ENCODE measurements at regions not wholly inside any gene's neighbourhood (a gene's known extent, or its start where the extent isn't known, plus 50 kb on each side); places are given as distances from the start of the nearest gene placed in this dataset.

DNA sequence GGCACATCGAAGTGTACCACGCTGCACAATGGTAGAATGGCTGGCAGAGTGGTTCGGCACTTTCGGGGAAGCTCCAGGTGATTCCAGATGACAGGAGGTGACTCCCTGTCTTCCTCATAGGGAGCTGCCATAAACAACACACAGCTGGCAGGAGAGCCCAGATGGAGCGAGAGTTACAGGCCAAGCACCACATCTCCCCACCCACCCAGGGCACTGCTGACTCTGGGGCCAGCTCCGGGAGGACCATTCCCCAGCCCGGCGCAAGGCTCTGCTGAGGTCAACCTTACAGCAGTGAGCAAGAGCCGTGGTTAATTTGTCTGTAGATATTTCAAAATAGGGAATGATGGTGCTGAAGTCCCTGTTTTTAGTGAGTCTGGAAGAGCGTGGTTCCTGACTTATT lies 78.8 kb upstream of the HMGXB4 start:
- Histone ChIP-seq H3K27me3 (ENCODE audit: insufficient read depth) (no peaks in the 10 kb centered on the region; the same call in 1 of the 2 replicates), H4K20me1 (ENCODE audit: insufficient read depth) (no peaks in the 10 kb centered on the region), H2AFZ (ENCODE audit: low read depth) (no peak overlapping the region), H3K36me3 (replicated peaks in 1 of 2; ENCODE audit: control insufficient read depth in 1 of 2, insufficient read depth in 2 of 2, low read length in 1 of 2) (no peaks in the 10 kb centered on the region), H3K9me3 (no peaks in the 10 kb centered on the region), H3K4me2 (no peak overlapping the region), H3K9ac (no peak overlapping the region), H3K4me3 (ENCODE audit: low read depth in 2 of 2, low read length in 1 of 2) (no peak overlapping the region), H3K9me2 (no peaks in the 10 kb centered on the region), H3K79me2 (ENCODE audit: insufficient read depth) (no peaks in the 10 kb centered on the region), H3K4me1 (ENCODE audit: control insufficient read depth in 1 of 2, insufficient read depth in 2 of 2, low read depth in 1 of 2, low read length in 1 of 2) (no peaks in the 10 kb centered on the region), H3K27ac (ENCODE audit: low read depth in 2 of 2, low read length in 1 of 2) (no peak overlapping the region), H3F3A (replicated peaks; ENCODE audit: insufficient read depth) (no peaks in the 10 kb centered on the region)
- no peak for DNase-seq
- 55% methylated on average over 10 of the region's 10 CpGs for WGBS (ENCODE audit: low lambda C conversion rate)
- TF ChIP-seq, protein P1, sequence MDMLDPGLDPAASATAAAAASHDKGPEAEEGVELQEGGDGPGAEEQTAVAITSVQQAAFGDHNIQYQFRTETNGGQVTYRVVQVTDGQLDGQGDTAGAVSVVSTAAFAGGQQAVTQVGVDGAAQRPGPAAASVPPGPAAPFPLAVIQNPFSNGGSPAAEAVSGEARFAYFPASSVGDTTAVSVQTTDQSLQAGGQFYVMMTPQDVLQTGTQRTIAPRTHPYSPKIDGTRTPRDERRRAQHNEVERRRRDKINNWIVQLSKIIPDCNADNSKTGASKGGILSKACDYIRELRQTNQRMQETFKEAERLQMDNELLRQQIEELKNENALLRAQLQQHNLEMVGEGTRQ (IDR thresholded peaks at IDR 0.05; ENCODE audit: borderline replicate concordance, low read depth, low read length): no peak
- no peak for TF ChIP-seq EZH2phosphoT487 (IDR thresholded peaks at IDR 0.05; ENCODE audit: borderline replicate concordance, low read depth)
- no peak for TF ChIP-seq NFIC (IDR thresholded peaks at IDR 0.05; ENCODE audit: borderline replicate concordance)
- TF ChIP-seq, protein P2, sequence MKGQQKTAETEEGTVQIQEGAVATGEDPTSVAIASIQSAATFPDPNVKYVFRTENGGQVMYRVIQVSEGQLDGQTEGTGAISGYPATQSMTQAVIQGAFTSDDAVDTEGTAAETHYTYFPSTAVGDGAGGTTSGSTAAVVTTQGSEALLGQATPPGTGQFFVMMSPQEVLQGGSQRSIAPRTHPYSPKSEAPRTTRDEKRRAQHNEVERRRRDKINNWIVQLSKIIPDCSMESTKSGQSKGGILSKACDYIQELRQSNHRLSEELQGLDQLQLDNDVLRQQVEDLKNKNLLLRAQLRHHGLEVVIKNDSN (IDR thresholded peaks at IDR 0.05; ENCODE audit: borderline replicate concordance, low read depth): no peak
- ChIA-PET POLR2A (no interaction called here), CTCF (interaction anchor here (1.2 to 1.7 kb wide), 3 partner anchors 23 to 53 kb away, joined by 4 to 6 read pairs (median 5); no protein-coding TSS in a partner anchor)

DNA sequence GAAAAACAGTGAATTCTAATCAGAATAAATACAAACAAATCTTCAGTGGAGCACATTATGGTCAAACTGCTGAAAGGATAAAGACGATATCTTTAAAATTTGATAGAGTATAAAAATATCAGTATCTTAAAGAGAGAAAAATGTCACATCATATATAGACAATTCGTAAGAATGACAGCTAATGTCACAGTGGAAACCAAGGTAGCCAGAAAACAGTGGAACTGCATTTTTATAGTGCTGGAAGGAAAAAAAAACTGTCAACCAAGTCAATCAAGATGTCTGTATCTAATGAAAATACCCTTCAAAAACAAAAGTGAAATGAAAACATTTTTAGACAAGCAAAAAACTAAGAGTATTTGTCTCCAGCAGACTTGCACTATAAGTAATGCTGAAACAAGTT lies 73.4 kb upstream of the HMGXB4 start:
- CTCF ChIA-PET: no interaction called here
- Histone ChIP-seq H3K9me3 (0 out of 2 replicates have a peak, but pooled peaks cover 6% of the 10 kb centered on the region), H3K4me1 (ENCODE audit: control insufficient read depth in 1 of 2, insufficient read depth in 2 of 2, low read depth in 1 of 2, low read length in 1 of 2) (no peaks in the 10 kb centered on the region), H3K27me3 (ENCODE audit: insufficient read depth) (no peaks in the 10 kb centered on the region), H3K79me2 (ENCODE audit: insufficient read depth) (no peaks in the 10 kb centered on the region), H3K9ac (no peak overlapping the region), H3K4me2 (no peak overlapping the region), H3K4me3 (ENCODE audit: low read depth in 2 of 2, low read length in 1 of 2) (no peak overlapping the region), H3F3A (replicated peaks; ENCODE audit: insufficient read depth) (no peaks in the 10 kb centered on the region), H3K36me3 (replicated peaks in 1 of 2; ENCODE audit: control insufficient read depth in 1 of 2, insufficient read depth in 2 of 2, low read length in 1 of 2) (no peaks in the 10 kb centered on the region), H4K20me1 (ENCODE audit: insufficient read depth) (no peaks in the 10 kb centered on the region), H3K9me2 (no peaks in the 10 kb centered on the region), H3K27ac (ENCODE audit: low read depth in 2 of 2, low read length in 1 of 2) (no peak overlapping the region), H2AFZ (ENCODE audit: low read depth) (no peak overlapping the region)
- no peak for DNase-seq
- POLR2A ChIA-PET: no interaction called here
- WGBS (ENCODE audit: low lambda C conversion rate): 21% methylated on average over 2 of the region's 2 CpGs
- no peak for TF ChIP-seq RXRA (IDR thresholded peaks at IDR 0.05; ENCODE audit: borderline replicate concordance, low read depth)
- no peak for TF ChIP-seq NRF1 (IDR thresholded peaks at IDR 0.05; ENCODE audit: low read depth, low read length)

DNA sequence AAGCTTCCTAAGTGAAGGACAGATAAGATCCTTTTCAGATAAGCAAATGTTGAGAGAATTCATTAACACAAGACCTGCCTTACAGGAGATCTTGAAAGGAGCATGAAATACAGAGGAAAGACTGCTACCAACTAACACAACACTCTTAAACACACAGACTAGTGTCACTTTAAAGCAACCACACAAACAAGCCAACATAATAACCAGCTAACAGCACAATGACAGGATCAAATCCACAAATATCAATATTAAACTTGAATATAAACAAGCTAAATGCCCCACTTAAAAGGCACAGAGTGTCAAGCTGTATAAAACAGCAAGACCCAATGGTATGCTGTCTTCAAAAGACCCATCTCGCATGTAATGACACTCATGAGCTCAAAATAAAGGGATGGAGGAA lies 70.8 kb upstream of the HMGXB4 start:
- CTCF ChIA-PET: interaction anchor here (1.4 kb wide), 1 partner anchor 15 kb away, joined by 3 read pairs; no protein-coding TSS in a partner anchor
- no peak for DNase-seq
- TF ChIP-seq MEF2A (IDR thresholded peaks at IDR 0.05; ENCODE audit: borderline replicate concordance, low read depth) (no peak), CHD2 (IDR thresholded peaks at IDR 0.05; ENCODE audit: low read length, partially characterized antibody) (no peak), RAD21 (IDR thresholded peaks at IDR 0.05; ENCODE audit: low read length) (no peak), GATA2 (CRISPR knock-in tag; IDR thresholded peaks at IDR 0.05) (no peak), JUND (IDR thresholded peaks at IDR 0.05) (no peak), NFIC (IDR thresholded peaks at IDR 0.05; ENCODE audit: borderline replicate concordance) (no peak), EP300 (IDR thresholded peaks at IDR 0.05; ENCODE audit: borderline replicate concordance in 1 of 2, low read depth in 1 of 2, low read length in 1 of 2) (no peak), TEAD4 (IDR thresholded peaks at IDR 0.05; ENCODE audit: borderline replicate concordance, insufficient read depth) (no peak), TAF1 (IDR thresholded peaks at IDR 0.05; ENCODE audit: borderline replicate concordance, low read depth, low read length) (no peak)
- TF ChIP-seq, protein P3, sequence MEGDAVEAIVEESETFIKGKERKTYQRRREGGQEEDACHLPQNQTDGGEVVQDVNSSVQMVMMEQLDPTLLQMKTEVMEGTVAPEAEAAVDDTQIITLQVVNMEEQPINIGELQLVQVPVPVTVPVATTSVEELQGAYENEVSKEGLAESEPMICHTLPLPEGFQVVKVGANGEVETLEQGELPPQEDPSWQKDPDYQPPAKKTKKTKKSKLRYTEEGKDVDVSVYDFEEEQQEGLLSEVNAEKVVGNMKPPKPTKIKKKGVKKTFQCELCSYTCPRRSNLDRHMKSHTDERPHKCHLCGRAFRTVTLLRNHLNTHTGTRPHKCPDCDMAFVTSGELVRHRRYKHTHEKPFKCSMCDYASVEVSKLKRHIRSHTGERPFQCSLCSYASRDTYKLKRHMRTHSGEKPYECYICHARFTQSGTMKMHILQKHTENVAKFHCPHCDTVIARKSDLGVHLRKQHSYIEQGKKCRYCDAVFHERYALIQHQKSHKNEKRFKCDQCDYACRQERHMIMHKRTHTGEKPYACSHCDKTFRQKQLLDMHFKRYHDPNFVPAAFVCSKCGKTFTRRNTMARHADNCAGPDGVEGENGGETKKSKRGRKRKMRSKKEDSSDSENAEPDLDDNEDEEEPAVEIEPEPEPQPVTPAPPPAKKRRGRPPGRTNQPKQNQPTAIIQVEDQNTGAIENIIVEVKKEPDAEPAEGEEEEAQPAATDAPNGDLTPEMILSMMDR (IDR thresholded peaks at IDR 0.05): no peak
- TF ChIP-seq, protein P1 (IDR thresholded peaks at IDR 0.05; ENCODE audit: borderline replicate concordance, low read depth, low read length): no peak
- TF ChIP-seq, protein P4, sequence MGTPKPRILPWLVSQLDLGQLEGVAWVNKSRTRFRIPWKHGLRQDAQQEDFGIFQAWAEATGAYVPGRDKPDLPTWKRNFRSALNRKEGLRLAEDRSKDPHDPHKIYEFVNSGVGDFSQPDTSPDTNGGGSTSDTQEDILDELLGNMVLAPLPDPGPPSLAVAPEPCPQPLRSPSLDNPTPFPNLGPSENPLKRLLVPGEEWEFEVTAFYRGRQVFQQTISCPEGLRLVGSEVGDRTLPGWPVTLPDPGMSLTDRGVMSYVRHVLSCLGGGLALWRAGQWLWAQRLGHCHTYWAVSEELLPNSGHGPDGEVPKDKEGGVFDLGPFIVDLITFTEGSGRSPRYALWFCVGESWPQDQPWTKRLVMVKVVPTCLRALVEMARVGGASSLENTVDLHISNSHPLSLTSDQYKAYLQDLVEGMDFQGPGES (IDR thresholded peaks at IDR 0.05; ENCODE audit: low read depth, low read length): no peak

More for the DNA sequence above, 70.8 kb upstream of the HMGXB4 start:
- H3K9ac ChIP-seq: no peak overlapping the region
- WGBS (ENCODE audit: low lambda C conversion rate): 0% methylated on average over 1 of the region's 1 CpG
- POLR2A ChIA-PET: no interaction called here
- no peaks in the 10 kb centered on the region for H3K27me3 ChIP-seq (ENCODE audit: insufficient read depth)
- no peak overlapping the region for H3K4me2 ChIP-seq
- no peaks in the 10 kb centered on the region for H3K4me1 ChIP-seq (ENCODE audit: control insufficient read depth in 1 of 2, insufficient read depth in 2 of 2, low read depth in 1 of 2, low read length in 1 of 2)
- H3K79me2 ChIP-seq (ENCODE audit: insufficient read depth): no peaks in the 10 kb centered on the region
- H3K27ac ChIP-seq (ENCODE audit: low read depth in 2 of 2, low read length in 1 of 2): no peak overlapping the region
- H3K4me3 ChIP-seq (ENCODE audit: low read depth in 2 of 2, low read length in 1 of 2): no peak overlapping the region
- H3F3A ChIP-seq (replicated peaks; ENCODE audit: insufficient read depth): no peaks in the 10 kb centered on the region
- H3K9me3 ChIP-seq: peaks cover 12% of the 10 kb centered on the region; the same call in 1 of the 2 replicates
- no peaks in the 10 kb centered on the region for H3K36me3 ChIP-seq (replicated peaks in 1 of 2; ENCODE audit: control insufficient read depth in 1 of 2, insufficient read depth in 2 of 2, low read length in 1 of 2)
- H2AFZ ChIP-seq (ENCODE audit: low read depth): no peak overlapping the region
- no peaks in the 10 kb centered on the region for H4K20me1 ChIP-seq (ENCODE audit: insufficient read depth)
- H3K9me2 ChIP-seq: no peaks in the 10 kb centered on the region

All from SK-N-SH (cell line).